GM12878 (cell line): ENCODE measurements at regions not wholly inside any gene's neighbourhood (a gene's known extent, or its start where the extent isn't known, plus 50 kb on each side); places are given as distances from the start of the nearest gene placed in this dataset.

ENCODE experiments used
- ATAC-seq: fragments of 200-7000 bp; cut with Tn5 transposase; 3 replicates; pipeline ENCODE4 v1.9.1; 2020; ENCODE audit warnings: mild to moderate bottlenecking, moderate library complexity
- BruUV-seq: library from RNA; stranded (reverse); fragments of 400-500 nt; replicated peaks from 2 replicates; lab custom pipeline; 2021; lab: Mats Ljungman, UMichigan
- CTCF ChIA-PET: fragments of 300-600 bp; sonication (Branson Sonifier 250); formaldehyde crosslinking; extraction: SDS; loops from one replicate; lab custom pipeline; 2021; ENCODE audit warnings: inconsistent platforms; lab: Yijun Ruan, JAX
- POLR2A ChIA-PET: fragments of 350-600 bp; formaldehyde crosslinking; extraction: SDS; loops from one replicate; lab custom pipeline; 2021; ENCODE audit warnings: inconsistent platforms; lab: Charles Lee
- RAD21 ChIA-PET: fragments of 300-600 bp; sonication (Branson Sonifier 250); formaldehyde crosslinking; loops from one replicate; lab custom pipeline; 2023; ENCODE audit warnings: antibody characterized with exemption; ENCODE audit not compliant: unreplicated experiment; lab: Charles Lee
- SMC1A ChIA-PET: fragments of 300-600 bp; sonication (Branson Sonifier 250); formaldehyde crosslinking; loops from one replicate; lab custom pipeline; 2023; ENCODE audit not compliant: unreplicated experiment, uncharacterized antibody; lab: Charles Lee
- DNase-seq: peaks from one replicate; pipeline ENCODE4 v3.0.0-alpha.2; 2011; ENCODE audit warnings: low read depth, low spot score
- FAIRE-seq: peaks from 3 replicates; lab custom pipeline; 2011; peaks lifted over from hg19 to GRCh38; lab: Jason Lieb, UNC
- H2AFZ ChIP-seq: 2 replicates; pipeline ENCODE4 v1.6.0; 2011; ENCODE audit warnings: low read depth, low read length, control low read depth; ENCODE audit not compliant: control insufficient read depth
- H3K27ac ChIP-seq: 2 replicates; pipeline ENCODE4 v1.5.1; 2011; ENCODE audit warnings: control low read depth; ENCODE audit not compliant: control insufficient read depth, insufficient read depth
- H3K27me3 ChIP-seq, 2 experiments: replicated peaks in 1 of 2; 2 replicates each; pipeline versions ENCODE4 v1.6.0 to v1.6.1; 2011; ENCODE audit warnings: low read length in 1 of 2; ENCODE audit not compliant: control insufficient read depth in 2 of 2, insufficient read depth in 2 of 2
- H3K36me3 ChIP-seq, 2 experiments: 2 replicates each; pipeline ENCODE4 v1.5.1; 2011; ENCODE audit warnings: low read length in 1 of 2; ENCODE audit not compliant: control insufficient read depth in 2 of 2, insufficient read depth in 2 of 2
- H3K4me1 ChIP-seq: 2 replicates; pipeline ENCODE4 v1.6.1; 2011; ENCODE audit warnings: mild to moderate bottlenecking, low read length, moderate library complexity, mixed read lengths; ENCODE audit not compliant: control insufficient read depth, insufficient read depth
- H3K4me2 ChIP-seq: 2 replicates; pipeline ENCODE4 v1.6.0; 2011; ENCODE audit warnings: control low read depth; ENCODE audit not compliant: control insufficient read depth, insufficient read depth
- H3K4me3 ChIP-seq: fragments of 200-600 bp; sonication (generic); 2 replicates; pipeline ENCODE4 v1.5.1; 2016
- H3K79me2 ChIP-seq: 2 replicates; pipeline ENCODE4 v1.6.0; 2011; ENCODE audit warnings: low read length; ENCODE audit not compliant: control insufficient read depth, insufficient read depth
- H3K9ac ChIP-seq: 2 replicates; pipeline ENCODE4 v1.8.0; 2011; ENCODE audit warnings: low read length, control low read depth, mixed read lengths; ENCODE audit not compliant: control insufficient read depth, insufficient read depth
- H3K9me3 ChIP-seq: replicated peaks from 3 replicates; pipeline ENCODE4 v1.5.1; 2011; ENCODE audit warnings: mild to moderate bottlenecking, low read length; ENCODE audit not compliant: control insufficient read depth, insufficient read depth
- H4K20me1 ChIP-seq: 2 replicates; pipeline ENCODE4 v1.6.0; 2011; ENCODE audit not compliant: control insufficient read depth, insufficient read depth
- ASH2L ChIP-seq: fragments of 300-600, 200-600 bp; sonication (generic); IDR thresholded peaks from 2 replicates; pipeline ENCODE4 v1.6.1; 2017; ENCODE audit warnings: low read depth, mild to moderate bottlenecking, borderline replicate concordance
- ESRRA ChIP-seq: IDR thresholded peaks from 2 replicates; pipeline ENCODE4 v1.6.1; 2012; ENCODE audit warnings: mild to moderate bottlenecking, low read length, improper control_type of control experiment
- HCFC1 ChIP-seq: fragments of 150-350 bp; IDR thresholded peaks from 2 replicates; pipeline ENCODE4 v1.6.1; 2014; ENCODE audit warnings: low read length
- RFX5 ChIP-seq: IDR thresholded peaks from 2 replicates; pipeline ENCODE4 v1.6.1; 2011; ENCODE audit warnings: low read depth, low read length, improper control_type of control experiment
- SMC3 ChIP-seq: IDR thresholded peaks from 2 replicates; pipeline ENCODE4 v1.6.1; 2011; ENCODE audit warnings: low read length, improper control_type of control experiment, borderline replicate concordance
- TAF1 ChIP-seq: IDR thresholded peaks from 2 replicates; pipeline ENCODE4 v1.6.1; 2011; ENCODE audit warnings: mild to moderate bottlenecking, low read depth, low read length, borderline replicate concordance
- WGBS: methylation state at CpG from one replicate; pipeline ENCODE4 v1.1.6; 2016; ENCODE audit warnings: low lambda C conversion rate; ENCODE audit not compliant: insufficient replicate concordance, insufficient coverage; ENCODE audit errors: missing lambda C conversion rate; 5-methylcytosine and 5-hydroxymethylcytosine counted together
- in situ Hi-C: fragments of 300-500 bp; cut with MboI; formaldehyde crosslinking; loops from 9 replicates; pipeline ENCODE4 v1.14.3; 2018; ENCODE audit warnings: mixed read lengths
- intact Hi-C: fragments of 100-400 bp; cut with micrococcal nuclease; formaldehyde crosslinking; loops from one replicate; pipeline ENCODE4 v1.14.2; 2022; ENCODE audit not compliant: unreplicated experiment
- TF ChIP-seq, protein P1 (sequence below): fragments of 450-650 bp; IDR thresholded peaks from 2 replicates; pipeline ENCODE4 v1.6.1; 2018; ENCODE audit warnings: mild to moderate bottlenecking, low read depth, moderate library complexity; ENCODE audit not compliant: partially characterized antibody
- TF ChIP-seq, protein P2 (sequence below): IDR thresholded peaks from 2 replicates; pipeline ENCODE4 v1.6.1; 2011; ENCODE audit warnings: mild to moderate bottlenecking, low read depth, low read length, moderate library complexity; ENCODE audit not compliant: insufficient replicate concordance
- TF ChIP-seq, protein P3 (sequence below): IDR thresholded peaks from 2 replicates; pipeline ENCODE4 v1.6.1; 2012; ENCODE audit warnings: low read depth, low read length, improper control_type of control experiment
- TF ChIP-seq, protein P4 (sequence below): fragments of 450-650 bp; IDR thresholded peaks from 2 replicates; pipeline ENCODE4 v1.6.1; 2017; ENCODE audit warnings: borderline replicate concordance
- TF ChIP-seq, protein P5 (sequence below): fragments of 450-650 bp; IDR thresholded peaks from 2 replicates; pipeline ENCODE4 v1.6.1; 2017; ENCODE audit warnings: low read depth, mild to moderate bottlenecking, moderate library complexity
- TF ChIP-seq, protein P6 (sequence below): fragments of 450-650 bp; conservative IDR thresholded peaks from 2 replicates; pipeline ENCODE4 v1.6.1; 2017; ENCODE audit warnings: mild to moderate bottlenecking, moderate library complexity

DNA sequence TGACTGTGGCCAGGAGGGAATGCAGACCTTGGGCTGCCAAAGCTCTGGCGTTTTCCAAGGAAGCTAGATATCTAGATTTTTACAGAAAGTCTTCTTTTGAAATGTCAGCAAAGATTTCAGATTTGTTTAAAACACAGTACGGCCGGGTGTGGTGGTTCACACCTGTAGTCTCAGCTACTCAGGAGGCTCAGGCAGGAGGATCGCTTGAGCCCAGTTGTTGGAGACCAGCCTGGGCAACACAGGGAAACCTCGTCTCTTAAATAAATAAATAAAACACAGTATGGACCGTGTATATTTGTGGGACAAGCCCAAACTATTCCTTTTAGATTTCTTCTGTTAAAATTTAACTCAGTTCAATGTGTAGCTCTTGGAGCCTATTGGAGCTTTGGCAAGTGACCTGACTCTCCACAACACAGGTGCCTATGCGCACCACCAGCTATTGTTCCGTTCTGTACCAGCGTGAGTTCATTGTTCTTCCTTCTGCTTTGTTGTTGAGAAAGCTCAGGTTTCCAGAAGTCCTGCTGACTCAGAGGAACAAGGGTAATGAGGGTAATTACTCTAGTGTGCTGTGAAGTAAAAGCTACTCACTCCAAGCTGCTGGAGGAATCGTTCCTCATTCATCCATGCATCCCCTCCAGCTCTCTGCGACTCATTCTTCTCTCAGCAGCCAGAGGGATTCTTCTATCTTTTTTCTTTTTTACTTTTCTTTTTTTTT is 73.1 kb upstream of the SLC6A6 start:
- Histone ChIP-seq H3K27ac (no peak overlapping the region), H3K9me3 (no peaks in the 10 kb centered on the region), H3K4me3 (no peak overlapping the region), H3K4me2 (no peak overlapping the region), H3K36me3 (no peaks in the 10 kb centered on the region), H2AFZ (no peak overlapping the region), H3K4me1 (no peaks in the 10 kb centered on the region), H3K9ac (no peak overlapping the region), H4K20me1 (no peaks in the 10 kb centered on the region), H3K27me3 (no peaks in the 10 kb centered on the region), H3K79me2 (no peaks in the 10 kb centered on the region)
- ChIA-PET RAD21 (no interaction called here), CTCF (interaction anchor here (0.6 kb wide), 1 partner anchor 1923 kb away, joined by 3 read pairs; no protein-coding TSS in a partner anchor), SMC1A (interaction anchor here (0.7 to 1.0 kb wide), 2 partner anchors 10 to 11 kb away, joined by 3 read pairs; no protein-coding TSS in a partner anchor), POLR2A (no interaction called here)
- no TSS peak for BruUV-seq
- no peak for ATAC-seq
- DNase-seq: no peak
- WGBS: 39% methylated on average over 11 of the region's 11 CpGs
- in situ Hi-C loops (no loop called here), intact Hi-C loops (no loop called here)
- no peak for FAIRE-seq
- TF ChIP-seq, protein P1, sequence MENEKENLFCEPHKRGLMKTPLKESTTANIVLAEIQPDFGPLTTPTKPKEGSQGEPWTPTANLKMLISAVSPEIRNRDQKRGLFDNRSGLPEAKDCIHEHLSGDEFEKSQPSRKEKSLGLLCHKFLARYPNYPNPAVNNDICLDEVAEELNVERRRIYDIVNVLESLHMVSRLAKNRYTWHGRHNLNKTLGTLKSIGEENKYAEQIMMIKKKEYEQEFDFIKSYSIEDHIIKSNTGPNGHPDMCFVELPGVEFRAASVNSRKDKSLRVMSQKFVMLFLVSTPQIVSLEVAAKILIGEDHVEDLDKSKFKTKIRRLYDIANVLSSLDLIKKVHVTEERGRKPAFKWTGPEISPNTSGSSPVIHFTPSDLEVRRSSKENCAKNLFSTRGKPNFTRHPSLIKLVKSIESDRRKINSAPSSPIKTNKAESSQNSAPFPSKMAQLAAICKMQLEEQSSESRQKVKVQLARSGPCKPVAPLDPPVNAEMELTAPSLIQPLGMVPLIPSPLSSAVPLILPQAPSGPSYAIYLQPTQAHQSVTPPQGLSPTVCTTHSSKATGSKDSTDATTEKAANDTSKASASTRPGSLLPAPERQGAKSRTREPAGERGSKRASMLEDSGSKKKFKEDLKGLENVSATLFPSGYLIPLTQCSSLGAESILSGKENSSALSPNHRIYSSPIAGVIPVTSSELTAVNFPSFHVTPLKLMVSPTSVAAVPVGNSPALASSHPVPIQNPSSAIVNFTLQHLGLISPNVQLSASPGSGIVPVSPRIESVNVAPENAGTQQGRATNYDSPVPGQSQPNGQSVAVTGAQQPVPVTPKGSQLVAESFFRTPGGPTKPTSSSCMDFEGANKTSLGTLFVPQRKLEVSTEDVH: no peak
- TF ChIP-seq, protein P2, sequence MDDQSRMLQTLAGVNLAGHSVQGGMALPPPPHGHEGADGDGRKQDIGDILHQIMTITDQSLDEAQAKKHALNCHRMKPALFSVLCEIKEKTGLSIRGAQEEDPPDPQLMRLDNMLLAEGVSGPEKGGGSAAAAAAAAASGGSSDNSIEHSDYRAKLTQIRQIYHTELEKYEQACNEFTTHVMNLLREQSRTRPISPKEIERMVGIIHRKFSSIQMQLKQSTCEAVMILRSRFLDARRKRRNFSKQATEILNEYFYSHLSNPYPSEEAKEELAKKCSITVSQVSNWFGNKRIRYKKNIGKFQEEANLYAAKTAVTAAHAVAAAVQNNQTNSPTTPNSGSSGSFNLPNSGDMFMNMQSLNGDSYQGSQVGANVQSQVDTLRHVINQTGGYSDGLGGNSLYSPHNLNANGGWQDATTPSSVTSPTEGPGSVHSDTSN: no peak
- TF ChIP-seq RFX5 (no peak), SMC3 (no peak), HCFC1 (no peak), ESRRA (no peak), TAF1 (no peak), ASH2L (no peak)
- TF ChIP-seq, protein P3, sequence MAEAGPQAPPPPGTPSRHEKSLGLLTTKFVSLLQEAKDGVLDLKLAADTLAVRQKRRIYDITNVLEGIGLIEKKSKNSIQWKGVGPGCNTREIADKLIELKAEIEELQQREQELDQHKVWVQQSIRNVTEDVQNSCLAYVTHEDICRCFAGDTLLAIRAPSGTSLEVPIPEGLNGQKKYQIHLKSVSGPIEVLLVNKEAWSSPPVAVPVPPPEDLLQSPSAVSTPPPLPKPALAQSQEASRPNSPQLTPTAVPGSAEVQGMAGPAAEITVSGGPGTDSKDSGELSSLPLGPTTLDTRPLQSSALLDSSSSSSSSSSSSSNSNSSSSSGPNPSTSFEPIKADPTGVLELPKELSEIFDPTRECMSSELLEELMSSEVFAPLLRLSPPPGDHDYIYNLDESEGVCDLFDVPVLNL: no peak
- TF ChIP-seq, protein P4, sequence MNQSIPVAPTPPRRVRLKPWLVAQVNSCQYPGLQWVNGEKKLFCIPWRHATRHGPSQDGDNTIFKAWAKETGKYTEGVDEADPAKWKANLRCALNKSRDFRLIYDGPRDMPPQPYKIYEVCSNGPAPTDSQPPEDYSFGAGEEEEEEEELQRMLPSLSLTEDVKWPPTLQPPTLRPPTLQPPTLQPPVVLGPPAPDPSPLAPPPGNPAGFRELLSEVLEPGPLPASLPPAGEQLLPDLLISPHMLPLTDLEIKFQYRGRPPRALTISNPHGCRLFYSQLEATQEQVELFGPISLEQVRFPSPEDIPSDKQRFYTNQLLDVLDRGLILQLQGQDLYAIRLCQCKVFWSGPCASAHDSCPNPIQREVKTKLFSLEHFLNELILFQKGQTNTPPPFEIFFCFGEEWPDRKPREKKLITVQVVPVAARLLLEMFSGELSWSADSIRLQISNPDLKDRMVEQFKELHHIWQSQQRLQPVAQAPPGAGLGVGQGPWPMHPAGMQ: no peak
- TF ChIP-seq, protein P5, sequence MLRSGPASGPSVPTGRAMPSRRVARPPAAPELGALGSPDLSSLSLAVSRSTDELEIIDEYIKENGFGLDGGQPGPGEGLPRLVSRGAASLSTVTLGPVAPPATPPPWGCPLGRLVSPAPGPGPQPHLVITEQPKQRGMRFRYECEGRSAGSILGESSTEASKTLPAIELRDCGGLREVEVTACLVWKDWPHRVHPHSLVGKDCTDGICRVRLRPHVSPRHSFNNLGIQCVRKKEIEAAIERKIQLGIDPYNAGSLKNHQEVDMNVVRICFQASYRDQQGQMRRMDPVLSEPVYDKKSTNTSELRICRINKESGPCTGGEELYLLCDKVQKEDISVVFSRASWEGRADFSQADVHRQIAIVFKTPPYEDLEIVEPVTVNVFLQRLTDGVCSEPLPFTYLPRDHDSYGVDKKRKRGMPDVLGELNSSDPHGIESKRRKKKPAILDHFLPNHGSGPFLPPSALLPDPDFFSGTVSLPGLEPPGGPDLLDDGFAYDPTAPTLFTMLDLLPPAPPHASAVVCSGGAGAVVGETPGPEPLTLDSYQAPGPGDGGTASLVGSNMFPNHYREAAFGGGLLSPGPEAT: no peak
- TF ChIP-seq, protein P6, sequence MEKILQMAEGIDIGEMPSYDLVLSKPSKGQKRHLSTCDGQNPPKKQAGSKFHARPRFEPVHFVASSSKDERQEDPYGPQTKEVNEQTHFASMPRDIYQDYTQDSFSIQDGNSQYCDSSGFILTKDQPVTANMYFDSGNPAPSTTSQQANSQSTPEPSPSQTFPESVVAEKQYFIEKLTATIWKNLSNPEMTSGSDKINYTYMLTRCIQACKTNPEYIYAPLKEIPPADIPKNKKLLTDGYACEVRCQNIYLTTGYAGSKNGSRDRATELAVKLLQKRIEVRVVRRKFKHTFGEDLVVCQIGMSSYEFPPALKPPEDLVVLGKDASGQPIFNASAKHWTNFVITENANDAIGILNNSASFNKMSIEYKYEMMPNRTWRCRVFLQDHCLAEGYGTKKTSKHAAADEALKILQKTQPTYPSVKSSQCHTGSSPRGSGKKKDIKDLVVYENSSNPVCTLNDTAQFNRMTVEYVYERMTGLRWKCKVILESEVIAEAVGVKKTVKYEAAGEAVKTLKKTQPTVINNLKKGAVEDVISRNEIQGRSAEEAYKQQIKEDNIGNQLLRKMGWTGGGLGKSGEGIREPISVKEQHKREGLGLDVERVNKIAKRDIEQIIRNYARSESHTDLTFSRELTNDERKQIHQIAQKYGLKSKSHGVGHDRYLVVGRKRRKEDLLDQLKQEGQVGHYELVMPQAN: no peak
